ENCODE measurements at regions not wholly inside any gene's neighbourhood (a gene's known extent, or its start where the extent isn't known, plus 50 kb on each side); places are given as distances from the start of the nearest gene placed in this dataset.

DNA sequence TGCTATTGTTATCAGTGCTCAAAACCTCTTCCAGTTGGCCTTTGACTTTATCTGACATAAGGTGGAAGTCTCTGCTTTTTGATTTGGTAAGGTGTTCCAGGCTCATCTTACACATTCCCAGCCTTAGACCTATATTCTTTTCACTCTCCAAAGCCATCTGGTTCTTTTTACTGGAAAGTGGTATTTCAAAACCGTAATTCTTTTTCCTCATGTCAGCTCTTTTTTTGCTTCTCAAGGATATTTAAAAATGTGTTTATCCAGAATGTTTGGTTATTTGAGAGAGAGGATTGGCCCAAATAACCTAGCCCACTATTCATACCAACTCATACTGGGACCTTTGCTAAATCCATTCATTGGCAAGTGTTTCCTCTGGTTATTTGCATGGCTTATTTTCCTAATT lies 411.2 kb upstream of the PIK3C3 start:
- TF ChIP-seq, protein P1, sequence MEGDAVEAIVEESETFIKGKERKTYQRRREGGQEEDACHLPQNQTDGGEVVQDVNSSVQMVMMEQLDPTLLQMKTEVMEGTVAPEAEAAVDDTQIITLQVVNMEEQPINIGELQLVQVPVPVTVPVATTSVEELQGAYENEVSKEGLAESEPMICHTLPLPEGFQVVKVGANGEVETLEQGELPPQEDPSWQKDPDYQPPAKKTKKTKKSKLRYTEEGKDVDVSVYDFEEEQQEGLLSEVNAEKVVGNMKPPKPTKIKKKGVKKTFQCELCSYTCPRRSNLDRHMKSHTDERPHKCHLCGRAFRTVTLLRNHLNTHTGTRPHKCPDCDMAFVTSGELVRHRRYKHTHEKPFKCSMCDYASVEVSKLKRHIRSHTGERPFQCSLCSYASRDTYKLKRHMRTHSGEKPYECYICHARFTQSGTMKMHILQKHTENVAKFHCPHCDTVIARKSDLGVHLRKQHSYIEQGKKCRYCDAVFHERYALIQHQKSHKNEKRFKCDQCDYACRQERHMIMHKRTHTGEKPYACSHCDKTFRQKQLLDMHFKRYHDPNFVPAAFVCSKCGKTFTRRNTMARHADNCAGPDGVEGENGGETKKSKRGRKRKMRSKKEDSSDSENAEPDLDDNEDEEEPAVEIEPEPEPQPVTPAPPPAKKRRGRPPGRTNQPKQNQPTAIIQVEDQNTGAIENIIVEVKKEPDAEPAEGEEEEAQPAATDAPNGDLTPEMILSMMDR (IDR thresholded peaks at IDR 0.05; ENCODE audit: low read depth, low read length) = no peak
- no peak overlapping the region for H3K27ac ChIP-seq
- H3K4me3 ChIP-seq = no peak overlapping the region
- DNase-seq (ENCODE audit: low read depth in 1 of 2, low spot score in 1 of 2) = no peak
- peaks cover 43% of the 10 kb centered on the region for H3K4me1 ChIP-seq (ENCODE audit: low read depth)
- no peaks in the 10 kb centered on the region for H3K27me3 ChIP-seq
- H3K9me3 ChIP-seq (ENCODE audit: low read depth) = no peaks in the 10 kb centered on the region
- H3K36me3 ChIP-seq = no peaks in the 10 kb centered on the region

DNA sequence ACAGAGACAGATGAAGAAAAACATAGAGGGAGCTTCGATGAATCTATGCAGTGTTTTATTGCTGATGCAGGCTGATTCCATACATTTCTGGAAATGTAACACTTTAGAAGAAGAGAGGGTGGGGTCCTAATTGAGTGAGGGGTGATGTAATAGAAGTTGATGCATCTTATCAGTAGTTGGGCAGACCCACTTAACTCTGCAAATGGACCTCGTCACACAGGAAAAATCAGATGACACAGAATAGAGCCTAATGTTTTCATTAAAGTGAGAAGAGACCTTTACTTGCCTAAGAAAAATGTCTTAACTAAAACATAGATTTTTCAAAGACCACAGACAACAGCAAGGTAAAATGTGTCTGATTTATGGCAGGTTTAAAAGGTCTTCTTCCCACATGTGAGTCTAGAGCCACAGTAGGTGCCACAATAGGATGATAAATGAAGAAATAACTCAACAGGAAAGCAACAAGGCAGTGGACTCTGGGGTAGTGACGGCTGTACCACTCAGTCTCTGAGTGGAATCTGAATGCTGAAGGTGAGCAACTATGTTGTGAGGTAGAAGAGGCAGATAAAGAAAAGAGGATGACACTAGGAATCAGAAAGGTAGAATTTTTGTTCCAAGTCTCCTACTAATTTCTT lies 414.7 kb upstream of the PIK3C3 start:
- TF ChIP-seq, protein P1 (IDR thresholded peaks at IDR 0.05; ENCODE audit: low read depth, low read length) = no peak
- H3K27me3 ChIP-seq = no peaks in the 10 kb centered on the region

DNA sequence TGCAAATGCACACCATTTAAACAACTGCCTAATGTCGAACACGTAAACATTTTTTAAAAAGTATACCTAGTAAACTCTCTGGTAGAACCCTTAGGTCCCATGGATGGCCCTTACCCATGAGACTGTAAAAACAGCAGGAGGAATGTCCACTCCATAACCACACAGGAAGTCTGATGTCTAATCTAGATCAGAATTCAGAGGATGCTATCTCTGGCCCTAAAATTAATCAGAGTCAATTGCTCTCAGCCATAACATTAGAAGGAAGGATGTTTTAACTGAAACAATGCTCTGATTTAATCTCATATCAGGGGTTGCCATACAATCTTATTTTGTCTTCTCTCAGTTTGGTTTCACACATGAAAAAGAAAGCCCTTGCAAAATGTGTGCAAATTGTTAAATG lies 416.3 kb upstream of the PIK3C3 start:
- Histone ChIP-seq H3K4me1 (ENCODE audit: low read depth) (peaks cover 54% of the 10 kb centered on the region), H3K36me3 (no peaks in the 10 kb centered on the region), H3K4me3 (no peak overlapping the region), H3K27ac (no peak overlapping the region), H3K9me3 (ENCODE audit: low read depth) (no peaks in the 10 kb centered on the region), H3K27me3 (no peaks in the 10 kb centered on the region)
- DNase-seq (ENCODE audit: low read depth in 1 of 2, low spot score in 1 of 2) = no peak
- TF ChIP-seq, protein P1 (IDR thresholded peaks at IDR 0.05; ENCODE audit: low read depth, low read length) = no peak

More for the DNA sequence above, 414.7 kb upstream of the PIK3C3 start:
- peaks cover 53% of the 10 kb centered on the region for H3K4me1 ChIP-seq (ENCODE audit: low read depth)
- no peaks in the 10 kb centered on the region for H3K9me3 ChIP-seq (ENCODE audit: low read depth)
- DNase-seq (ENCODE audit: low read depth in 1 of 2, low spot score in 1 of 2) = no peak
- H3K4me3 ChIP-seq = no peak overlapping the region
- no peaks in the 10 kb centered on the region for H3K36me3 ChIP-seq
- peak overlapping the region; percentile 69 for H3K27ac ChIP-seq

DNA sequence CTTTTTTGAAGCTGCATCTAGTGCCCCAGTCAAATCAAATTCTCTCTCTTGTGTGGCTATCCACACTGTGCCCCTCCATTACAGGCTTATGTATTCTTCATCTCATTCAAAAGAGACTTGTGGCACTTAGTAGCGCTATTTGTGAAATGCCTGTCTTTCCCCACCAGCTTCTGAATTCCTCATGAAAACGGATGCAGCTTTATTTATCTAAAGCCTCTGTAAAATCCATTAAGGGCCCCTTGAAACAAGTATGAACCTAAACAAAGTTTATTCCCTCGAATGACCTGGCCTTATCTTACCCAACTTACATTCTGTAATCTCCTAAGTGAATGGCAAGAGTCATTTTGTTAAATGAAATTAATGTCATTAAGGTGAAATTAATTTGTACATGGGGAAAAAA lies 417.4 kb upstream of the PIK3C3 start:
- Histone ChIP-seq H3K27me3 (no peaks in the 10 kb centered on the region), H3K4me1 (ENCODE audit: low read depth) (peaks cover 57% of the 10 kb centered on the region), H3K4me3 (no peak overlapping the region), H3K36me3 (no peaks in the 10 kb centered on the region), H3K27ac (no peak overlapping the region), H3K9me3 (ENCODE audit: low read depth) (no peaks in the 10 kb centered on the region)
- TF ChIP-seq, protein P1 (IDR thresholded peaks at IDR 0.05; ENCODE audit: low read depth, low read length) = no peak
- peak in 1 of 2 donors; percentile 22 for DNase-seq (ENCODE audit: low read depth in 1 of 2, low spot score in 1 of 2)

DNA sequence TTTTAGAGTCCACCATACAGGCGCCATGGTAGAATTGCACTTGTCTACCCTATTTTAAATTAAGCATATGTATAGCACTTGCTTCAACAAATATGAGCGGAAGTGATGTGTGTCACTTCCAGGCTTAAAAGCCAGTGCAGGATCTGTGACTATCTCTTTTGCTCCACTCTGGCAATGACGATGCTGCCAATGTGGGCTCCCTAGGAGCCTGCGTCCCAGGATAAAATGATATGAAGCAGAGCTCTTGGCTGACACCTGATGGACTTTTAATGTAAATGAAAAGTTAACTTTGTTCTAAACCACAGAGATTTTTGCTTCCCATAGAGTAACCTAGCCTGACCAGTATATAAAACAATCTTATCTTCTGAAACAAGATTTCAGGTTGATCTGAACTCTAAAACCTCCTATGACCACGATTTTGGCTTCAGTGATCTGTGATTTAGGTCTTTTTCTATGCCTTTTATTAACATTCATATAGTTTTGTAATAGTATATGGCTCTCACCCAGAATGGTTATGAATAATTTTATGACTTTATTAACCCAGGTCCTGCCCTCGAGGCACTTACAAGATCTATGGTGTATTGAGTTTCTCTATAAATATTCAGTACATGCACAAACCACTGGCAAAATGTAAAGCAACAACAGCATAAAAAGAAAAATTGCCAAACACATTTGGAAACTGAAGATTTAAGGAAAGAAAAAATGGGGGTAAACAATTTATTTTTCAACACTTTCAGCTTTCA lies 422.5 kb upstream of the PIK3C3 start:
- Histone ChIP-seq H3K4me3 (no peak overlapping the region), H3K36me3 (no peaks in the 10 kb centered on the region), H3K27me3 (no peaks in the 10 kb centered on the region), H3K4me1 (ENCODE audit: low read depth) (peaks cover 21% of the 10 kb centered on the region), H3K9me3 (ENCODE audit: low read depth) (no peaks in the 10 kb centered on the region), H3K27ac (no peak overlapping the region)
- TF ChIP-seq, protein P1 (IDR thresholded peaks at IDR 0.05; ENCODE audit: low read depth, low read length) = peak; percentile 37
- peak; percentile 46 for DNase-seq (ENCODE audit: low read depth in 1 of 2, low spot score in 1 of 2)

Measured in cardiac muscle cell (in vitro differentiated cells and primary cell).